ENCODE measurements at regions not wholly inside any gene's neighbourhood (a gene's known extent, or its start where the extent isn't known, plus 50 kb on each side); places are given as distances from the start of the nearest gene placed in this dataset.

GRCh38 chr1:239448911-239449310 is 62.5 kb downstream of the CHRM3 start:
- no peak for TF ChIP-seq BHLHE40 (IDR thresholded peaks at IDR 0.05; ENCODE audit: low read depth, low read length)
- TF ChIP-seq TP53 (CRISPR knock-in tag; IDR thresholded peaks at IDR 0.05), result no peak
- TF ChIP-seq, protein P1, sequence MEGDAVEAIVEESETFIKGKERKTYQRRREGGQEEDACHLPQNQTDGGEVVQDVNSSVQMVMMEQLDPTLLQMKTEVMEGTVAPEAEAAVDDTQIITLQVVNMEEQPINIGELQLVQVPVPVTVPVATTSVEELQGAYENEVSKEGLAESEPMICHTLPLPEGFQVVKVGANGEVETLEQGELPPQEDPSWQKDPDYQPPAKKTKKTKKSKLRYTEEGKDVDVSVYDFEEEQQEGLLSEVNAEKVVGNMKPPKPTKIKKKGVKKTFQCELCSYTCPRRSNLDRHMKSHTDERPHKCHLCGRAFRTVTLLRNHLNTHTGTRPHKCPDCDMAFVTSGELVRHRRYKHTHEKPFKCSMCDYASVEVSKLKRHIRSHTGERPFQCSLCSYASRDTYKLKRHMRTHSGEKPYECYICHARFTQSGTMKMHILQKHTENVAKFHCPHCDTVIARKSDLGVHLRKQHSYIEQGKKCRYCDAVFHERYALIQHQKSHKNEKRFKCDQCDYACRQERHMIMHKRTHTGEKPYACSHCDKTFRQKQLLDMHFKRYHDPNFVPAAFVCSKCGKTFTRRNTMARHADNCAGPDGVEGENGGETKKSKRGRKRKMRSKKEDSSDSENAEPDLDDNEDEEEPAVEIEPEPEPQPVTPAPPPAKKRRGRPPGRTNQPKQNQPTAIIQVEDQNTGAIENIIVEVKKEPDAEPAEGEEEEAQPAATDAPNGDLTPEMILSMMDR (IDR thresholded peaks at IDR 0.05), result no peak
- no peak for TF ChIP-seq CEBPB (IDR thresholded peaks at IDR 0.05)
- TF ChIP-seq MAZ (IDR thresholded peaks at IDR 0.05; ENCODE audit: borderline replicate concordance, low read depth, low read length), result no peak
- TF ChIP-seq JUNB (IDR thresholded peaks at IDR 0.05), result no peak
- TF ChIP-seq, protein P2, sequence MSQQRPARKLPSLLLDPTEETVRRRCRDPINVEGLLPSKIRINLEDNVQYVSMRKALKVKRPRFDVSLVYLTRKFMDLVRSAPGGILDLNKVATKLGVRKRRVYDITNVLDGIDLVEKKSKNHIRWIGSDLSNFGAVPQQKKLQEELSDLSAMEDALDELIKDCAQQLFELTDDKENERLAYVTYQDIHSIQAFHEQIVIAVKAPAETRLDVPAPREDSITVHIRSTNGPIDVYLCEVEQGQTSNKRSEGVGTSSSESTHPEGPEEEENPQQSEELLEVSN (IDR thresholded peaks at IDR 0.05; ENCODE audit: borderline replicate concordance, low read depth), result no peak
- TF ChIP-seq JUN (IDR thresholded peaks at IDR 0.05), result no peak
- no peak for TF ChIP-seq POLR2A (IDR thresholded peaks at IDR 0.05; ENCODE audit: low read length)
- TF ChIP-seq HOXB5 (CRISPR knock-in tag; IDR thresholded peaks at IDR 0.05), result no peak
- no peak for TF ChIP-seq RCOR1 (IDR thresholded peaks at IDR 0.05; ENCODE audit: low read depth, low read length)
- TF ChIP-seq FOXS1 (CRISPR knock-in tag; IDR thresholded peaks at IDR 0.05), result no peak
- TF ChIP-seq SMC3 (IDR thresholded peaks at IDR 0.05), result no peak
- TF ChIP-seq RAD21 (conservative IDR thresholded peaks at IDR 0.05 in 1 of 2, IDR thresholded peaks at IDR 0.05 in 1 of 2), result no peak

All from A549 (cell line).